ENCODE measurements at regions not wholly inside any gene's neighbourhood (a gene's known extent, or its start where the extent isn't known, plus 50 kb on each side); places are given as distances from the start of the nearest gene placed in this dataset.

DNA sequence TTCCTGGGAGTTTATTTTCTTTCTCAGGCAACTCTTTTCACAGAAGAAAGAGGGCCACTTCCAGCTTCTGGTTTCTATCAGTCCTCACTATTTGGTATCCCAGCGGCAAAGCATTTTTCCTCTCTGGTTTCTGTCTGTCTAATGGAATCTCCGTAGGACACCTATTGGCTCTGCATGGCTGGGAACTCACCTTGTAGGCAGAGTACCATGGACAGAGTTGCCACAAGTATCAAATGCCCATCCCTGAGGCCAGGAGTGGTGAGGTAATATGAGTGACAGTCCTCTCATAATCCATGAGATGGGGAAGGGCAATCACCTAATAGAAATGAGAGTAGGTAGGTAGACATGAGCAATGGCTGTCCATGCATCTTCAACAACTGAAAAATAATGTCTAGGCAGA, 369.5 kb upstream of the PIK3C3 start:
- TF ChIP-seq CTCF (IDR thresholded peaks at IDR 0.05), result no peak
- no peak for TF ChIP-seq POLR2A (IDR thresholded peaks at IDR 0.05)
